AG10803 (cell line): ENCODE measurements at regions not wholly inside any gene's neighbourhood (a gene's known extent, or its start where the extent isn't known, plus 50 kb on each side); places are given as distances from the start of the nearest gene placed in this dataset.

ENCODE experiments used
- DNase-seq: peaks from one replicate; pipeline ENCODE4 v3.0.0; 2010; ENCODE audit warnings: low read depth
- H3K4me3 ChIP-seq: 2 replicates; pipeline ENCODE4 v1.5.1; 2011; ENCODE audit warnings: mild to moderate bottlenecking, low read length, control low read depth
- TF ChIP-seq, protein P1 (sequence below): conservative IDR thresholded peaks from 2 replicates; pipeline ENCODE4 v1.5.1; 2011; ENCODE audit warnings: mild to moderate bottlenecking, low read length, control low read depth, inconsistent platforms

DNA sequence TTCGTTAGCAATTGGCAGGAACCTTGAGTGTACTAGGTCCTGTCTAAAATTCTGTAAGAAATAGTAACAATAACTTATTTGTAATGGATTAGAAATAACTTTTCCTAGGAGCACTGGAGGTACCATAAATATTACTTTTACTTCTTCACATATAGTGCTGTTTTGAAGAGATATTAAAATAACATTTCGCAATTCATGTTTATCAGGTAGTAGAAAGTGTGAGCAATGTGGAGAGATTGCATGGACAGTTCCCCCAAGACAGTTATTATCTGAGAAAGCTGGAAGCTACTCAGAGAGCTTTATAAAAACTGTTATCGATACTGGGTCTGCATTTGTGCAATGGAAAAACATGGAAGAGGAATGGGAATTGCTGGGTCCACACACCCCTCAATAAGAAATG is 128.5 kb upstream of the KIF26B start:
- no peak overlapping the region for H3K4me3 ChIP-seq
- TF ChIP-seq, protein P1, sequence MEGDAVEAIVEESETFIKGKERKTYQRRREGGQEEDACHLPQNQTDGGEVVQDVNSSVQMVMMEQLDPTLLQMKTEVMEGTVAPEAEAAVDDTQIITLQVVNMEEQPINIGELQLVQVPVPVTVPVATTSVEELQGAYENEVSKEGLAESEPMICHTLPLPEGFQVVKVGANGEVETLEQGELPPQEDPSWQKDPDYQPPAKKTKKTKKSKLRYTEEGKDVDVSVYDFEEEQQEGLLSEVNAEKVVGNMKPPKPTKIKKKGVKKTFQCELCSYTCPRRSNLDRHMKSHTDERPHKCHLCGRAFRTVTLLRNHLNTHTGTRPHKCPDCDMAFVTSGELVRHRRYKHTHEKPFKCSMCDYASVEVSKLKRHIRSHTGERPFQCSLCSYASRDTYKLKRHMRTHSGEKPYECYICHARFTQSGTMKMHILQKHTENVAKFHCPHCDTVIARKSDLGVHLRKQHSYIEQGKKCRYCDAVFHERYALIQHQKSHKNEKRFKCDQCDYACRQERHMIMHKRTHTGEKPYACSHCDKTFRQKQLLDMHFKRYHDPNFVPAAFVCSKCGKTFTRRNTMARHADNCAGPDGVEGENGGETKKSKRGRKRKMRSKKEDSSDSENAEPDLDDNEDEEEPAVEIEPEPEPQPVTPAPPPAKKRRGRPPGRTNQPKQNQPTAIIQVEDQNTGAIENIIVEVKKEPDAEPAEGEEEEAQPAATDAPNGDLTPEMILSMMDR = no peak
- no peak for DNase-seq

DNA sequence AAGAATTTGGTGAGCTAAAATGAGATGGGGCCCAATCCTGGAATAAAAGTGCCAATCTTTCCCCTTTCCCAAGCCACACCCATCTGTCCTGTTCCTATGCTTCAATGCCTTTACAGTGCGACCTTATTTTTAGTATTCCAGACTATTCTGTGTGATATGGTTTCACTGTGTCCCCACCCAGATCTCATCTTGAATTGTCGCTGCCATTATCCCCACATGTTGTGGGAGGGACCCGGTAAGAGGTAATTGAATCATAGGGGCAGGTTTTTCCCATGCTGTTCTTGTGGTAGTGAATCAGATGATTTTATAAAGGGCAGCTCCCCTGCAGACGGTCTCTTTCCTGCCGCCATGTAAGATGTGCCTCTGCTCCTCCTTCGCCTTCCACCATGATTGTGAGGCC is 129.3 kb upstream of the KIF26B start:
- no peak for DNase-seq
- no peak overlapping the region for H3K4me3 ChIP-seq
- TF ChIP-seq, protein P1 = no peak

DNA sequence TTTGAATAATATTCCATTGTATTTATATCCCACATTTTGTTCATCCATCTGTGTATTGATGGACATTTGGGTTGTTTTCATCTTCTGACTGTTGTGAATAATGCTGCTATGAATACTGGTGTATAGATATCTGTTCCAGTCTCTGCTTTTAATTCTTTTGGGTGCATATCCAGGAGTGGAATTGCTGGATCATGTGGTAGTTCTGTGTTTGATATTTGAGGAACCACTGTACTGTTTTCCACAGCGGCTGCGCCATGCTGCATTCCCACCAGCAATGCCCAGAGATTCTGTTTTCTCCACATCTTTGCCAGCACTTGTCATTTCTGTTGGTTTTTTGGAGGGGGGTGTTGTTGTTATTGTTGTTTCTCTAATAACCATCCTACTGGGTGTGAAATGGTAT is 131.6 kb upstream of the KIF26B start:
- no peak overlapping the region for H3K4me3 ChIP-seq
- DNase-seq = no peak
- TF ChIP-seq, protein P1 = no peak

DNA sequence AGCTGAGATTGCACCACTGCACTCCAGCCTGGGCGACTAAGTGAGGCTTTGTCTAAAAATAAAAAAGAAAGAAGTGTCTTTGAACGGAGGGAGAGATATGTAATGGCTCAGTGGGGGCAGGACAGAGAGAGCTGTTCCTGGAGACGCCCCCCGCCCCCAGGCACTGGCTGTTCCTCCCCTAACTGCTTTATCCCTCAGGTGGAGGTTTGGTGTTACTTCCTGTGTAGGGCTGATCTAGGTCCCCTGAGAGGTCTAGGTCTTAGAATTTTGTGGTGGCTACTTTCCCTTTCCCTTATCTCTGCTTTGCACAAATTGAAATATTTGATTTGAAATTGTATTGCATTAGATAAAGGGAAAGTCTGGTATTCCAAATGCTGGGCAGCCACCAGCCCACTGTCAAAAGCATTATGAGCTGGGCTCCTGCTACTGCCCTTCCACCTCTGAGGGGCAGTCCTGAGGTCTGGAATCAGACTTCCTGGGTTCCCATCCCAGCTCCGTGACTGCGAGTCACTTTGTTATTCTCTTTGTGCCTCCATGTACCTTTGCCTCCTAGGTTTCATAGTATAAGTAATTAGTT is 134.8 kb upstream of the KIF26B start:
- no peak for DNase-seq
- no peak overlapping the region for H3K4me3 ChIP-seq
- TF ChIP-seq, protein P1 = no peak

DNA sequence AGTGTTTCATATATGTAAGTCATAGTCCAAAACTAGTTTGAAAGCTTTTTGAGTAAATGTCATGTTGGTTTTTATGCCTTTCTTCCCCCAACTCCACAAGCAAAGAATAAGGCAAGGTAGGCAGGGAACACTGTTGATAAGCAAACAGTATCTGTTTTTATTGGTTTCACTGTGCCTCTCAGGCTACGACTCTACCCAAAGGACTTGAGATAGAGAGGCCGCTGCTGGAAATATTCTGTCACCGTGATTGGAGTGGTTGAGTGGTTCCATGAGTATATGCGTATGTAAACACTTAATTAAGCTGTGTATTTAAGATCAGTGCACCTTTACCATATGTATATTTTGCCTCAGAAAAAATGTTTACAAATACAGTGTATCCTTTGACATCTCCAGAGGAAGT is 138.1 kb upstream of the KIF26B start:
- H3K4me3 ChIP-seq = no peak overlapping the region
- no peak for DNase-seq
- TF ChIP-seq, protein P1 = no peak

DNA sequence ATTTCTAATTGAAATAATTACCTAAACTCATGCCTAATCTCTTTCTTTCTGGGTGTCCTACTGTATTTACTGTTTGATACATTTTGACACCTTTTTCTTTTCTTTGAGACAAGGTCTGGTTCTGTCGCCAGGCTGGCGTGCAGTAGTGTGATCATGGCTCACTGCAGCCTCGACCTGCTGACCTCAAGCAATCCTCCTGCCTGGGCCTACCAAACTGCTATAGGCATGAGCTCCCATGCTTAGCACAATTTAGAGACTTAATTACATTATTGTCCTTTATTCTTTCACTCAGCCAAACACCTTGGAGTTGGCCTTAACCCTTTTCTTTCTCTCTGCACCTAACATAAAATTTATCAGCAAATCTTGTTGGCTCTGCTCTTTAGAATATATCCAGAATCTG is 139.8 kb upstream of the KIF26B start:
- no peak for DNase-seq
- no peak overlapping the region for H3K4me3 ChIP-seq
- TF ChIP-seq, protein P1 = no peak

DNA sequence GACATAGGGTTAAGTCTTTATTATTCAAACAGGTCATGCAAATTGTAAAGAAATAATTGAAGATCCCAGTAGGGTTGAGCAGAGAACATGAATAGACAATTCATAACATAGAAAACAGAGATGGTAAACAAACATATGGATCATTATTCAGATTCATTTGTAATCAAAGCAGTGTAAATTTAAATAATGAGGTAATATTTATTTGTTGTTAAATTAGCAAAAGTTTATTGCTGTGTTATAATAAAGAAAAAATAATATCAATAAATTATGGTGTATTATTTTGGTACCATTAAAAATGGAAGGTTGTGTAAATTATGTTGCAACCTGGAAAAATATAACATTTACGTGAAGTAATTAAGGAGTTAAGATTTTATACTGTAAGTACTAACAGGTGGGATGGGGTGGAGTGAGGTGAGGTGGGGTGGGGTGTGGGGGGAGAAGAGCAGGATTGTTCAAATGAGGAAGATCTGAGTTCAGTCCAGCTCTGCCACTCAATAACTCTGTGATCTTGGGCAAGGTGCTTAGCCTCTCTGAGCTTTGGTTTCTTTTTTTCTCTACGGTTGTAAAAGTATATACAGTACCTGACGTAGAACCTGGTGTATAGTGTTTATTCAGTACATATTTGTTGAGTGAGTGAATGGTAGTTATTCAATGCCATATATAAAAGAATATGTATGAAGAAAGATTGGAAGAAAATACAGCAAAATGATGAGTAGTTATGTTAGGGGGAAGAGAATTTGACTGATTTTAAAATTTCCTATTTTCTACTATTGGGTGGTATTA is 140.3 kb upstream of the KIF26B start:
- TF ChIP-seq, protein P1 = no peak
- DNase-seq = no peak

More for the DNA sequence above, 140.3 kb upstream of the KIF26B start:
- no peak overlapping the region for H3K4me3 ChIP-seq
